Choroid plexus epithelial cell (primary cell): ENCODE measurements at regions not wholly inside any gene's neighbourhood (a gene's known extent, or its start where the extent isn't known, plus 50 kb on each side); places are given as distances from the start of the nearest gene placed in this dataset.
A peak's percentile ranks its signal among the peaks of the same experiment; 100 is the strongest.

Experiments
- DNase-seq: peaks from one replicate; pipeline ENCODE4 v3.0.0-alpha.2; 2010; ENCODE audit warnings: low read depth
- H3K4me3 ChIP-seq: 2 replicates; pipeline ENCODE4 v1.5.1; 2011; ENCODE audit warnings: low read depth, mild to moderate bottlenecking, control low read depth, low read length, moderate library complexity
- CTCF ChIP-seq: conservative IDR thresholded peaks from 2 replicates; pipeline ENCODE4 v1.5.1; 2011; ENCODE audit warnings: low read depth, mild to moderate bottlenecking, control low read depth, inconsistent platforms, low read length, moderate library complexity

- no peak for DNase-seq
- no peak overlapping the region for H3K4me3 ChIP-seq
- no peak for TF ChIP-seq CTCF
Measured at GRCh38 chr4:3823496-3824341, 57.5 kb downstream of the ADRA2C start.

- TF ChIP-seq CTCF: no peak
- DNase-seq: no peak
- H3K4me3 ChIP-seq: no peak overlapping the region
Measured at GRCh38 chr4:3824521-3825270, 58.5 kb downstream of the ADRA2C start.

GRCh38 chr4:3825530-3825929, 59.3 kb downstream of the ADRA2C start:
- DNase-seq: no peak
- no peak overlapping the region for H3K4me3 ChIP-seq
- no peak for TF ChIP-seq CTCF

- DNase-seq: no peak
- TF ChIP-seq CTCF: no peak
- H3K4me3 ChIP-seq: no peak overlapping the region
Measured at GRCh38 chr4:3826247-3827172, 60.3 kb downstream of the ADRA2C start.

GRCh38 chr4:3827616-3828492, 61.7 kb downstream of the ADRA2C start:
- TF ChIP-seq CTCF: no peak
- DNase-seq: peak; percentile 5

GRCh38 chr4:3828546-3828945, 62.4 kb downstream of the ADRA2C start:
- no peak for DNase-seq
- H3K4me3 ChIP-seq: no peak overlapping the region
- no peak for TF ChIP-seq CTCF

More at GRCh38 chr4:3827616-3828492, 61.7 kb downstream of the ADRA2C start:
- H3K4me3 ChIP-seq: no peak overlapping the region
